ENCODE measurements at regions not wholly inside any gene's neighbourhood (a gene's known extent, or its start where the extent isn't known, plus 50 kb on each side); places are given as distances from the start of the nearest gene placed in this dataset.

DNA sequence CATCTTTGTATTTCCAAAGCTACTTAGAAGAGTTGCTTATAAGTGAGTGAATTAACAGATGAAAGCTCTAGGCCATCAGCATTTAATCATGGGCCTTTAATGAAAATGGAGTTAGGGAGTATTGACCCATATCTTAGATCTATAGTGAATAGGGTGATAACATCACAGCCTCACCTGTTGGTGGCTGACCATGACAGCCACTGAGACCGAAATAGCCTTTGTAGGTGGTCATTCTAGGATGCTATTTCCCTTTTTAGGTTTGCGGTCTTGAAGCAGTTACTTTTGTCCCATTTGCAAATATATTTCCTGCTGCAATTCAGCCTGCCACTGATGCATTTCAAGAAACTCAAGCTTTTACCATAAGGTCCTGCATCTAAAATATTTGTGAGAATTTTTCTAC lies 410.1 kb upstream of the LYPLAL1 start:
- no peak for DNase-seq (ENCODE audit: low read depth in 3 of 3)

DNA sequence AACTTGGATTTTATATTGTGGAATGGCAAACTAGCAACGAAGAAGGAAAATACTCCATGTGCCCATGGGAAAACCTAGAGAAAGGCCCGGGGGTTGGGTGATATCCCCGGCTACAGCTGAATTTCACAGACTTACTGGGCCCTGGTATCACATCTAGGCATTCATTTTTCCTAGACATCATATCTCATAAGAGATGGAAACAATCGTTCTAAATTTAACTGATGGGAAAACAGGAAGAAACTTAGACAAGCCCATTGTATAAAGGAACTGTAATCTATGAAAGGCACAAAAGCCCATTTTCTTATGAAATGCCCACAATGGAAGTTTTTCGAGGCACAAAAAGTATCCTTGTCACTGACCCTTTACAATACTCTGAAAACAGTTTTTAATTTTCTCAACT lies 407.9 kb upstream of the LYPLAL1 start:
- DNase-seq (ENCODE audit: low read depth in 3 of 3) = no peak

GRCh38 chr1:218771931-218772330 lies 401.7 kb upstream of the LYPLAL1 start:
- DNase-seq (ENCODE audit: low read depth in 3 of 3) = no peak

DNA sequence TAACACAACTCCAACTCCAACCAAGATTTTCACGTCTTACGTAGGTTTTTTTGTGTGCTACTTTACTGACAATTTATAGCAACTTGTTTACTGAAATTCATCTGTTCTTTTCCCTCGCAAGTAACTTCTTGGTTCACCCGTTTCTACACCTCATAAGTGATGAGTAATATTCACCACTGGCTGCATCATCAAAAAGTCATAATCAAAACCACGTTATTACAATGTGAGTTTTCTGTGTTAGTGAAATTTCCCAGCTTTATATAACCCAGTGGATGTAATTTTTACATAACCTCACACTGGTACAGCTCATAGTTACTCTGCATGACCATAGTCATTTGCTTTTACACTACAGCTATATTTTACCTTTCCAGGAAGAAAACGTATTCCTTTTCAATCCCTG lies 401.1 kb upstream of the LYPLAL1 start:
- DNase-seq (ENCODE audit: low read depth in 3 of 3) = no peak

DNA sequence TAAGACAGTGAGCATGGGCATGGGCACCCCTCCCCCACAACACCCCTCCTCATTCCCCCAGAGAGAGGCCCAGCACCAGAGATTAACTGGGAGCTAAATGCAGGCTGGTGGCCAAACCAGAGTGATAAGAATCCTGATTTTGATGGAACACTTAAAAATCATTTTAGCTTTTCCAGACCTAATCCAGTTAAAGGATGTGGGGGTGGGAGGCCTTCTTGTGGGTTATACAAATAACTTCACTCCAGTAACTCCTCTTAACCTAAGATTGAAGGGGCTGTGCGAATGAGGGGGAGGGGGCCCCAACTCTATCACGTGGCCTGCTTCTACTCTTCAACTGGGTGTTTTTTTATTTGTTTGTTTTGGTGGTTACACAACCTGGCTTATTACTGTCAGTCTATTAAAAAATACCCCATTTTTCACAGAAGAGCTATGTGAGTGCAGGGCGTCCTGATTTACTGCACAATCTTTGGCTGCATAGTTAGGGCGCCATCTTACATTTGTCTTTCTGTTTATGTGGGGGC lies 398.1 kb upstream of the LYPLAL1 start:
- DNase-seq (ENCODE audit: low read depth in 3 of 3) = no peak

DNA sequence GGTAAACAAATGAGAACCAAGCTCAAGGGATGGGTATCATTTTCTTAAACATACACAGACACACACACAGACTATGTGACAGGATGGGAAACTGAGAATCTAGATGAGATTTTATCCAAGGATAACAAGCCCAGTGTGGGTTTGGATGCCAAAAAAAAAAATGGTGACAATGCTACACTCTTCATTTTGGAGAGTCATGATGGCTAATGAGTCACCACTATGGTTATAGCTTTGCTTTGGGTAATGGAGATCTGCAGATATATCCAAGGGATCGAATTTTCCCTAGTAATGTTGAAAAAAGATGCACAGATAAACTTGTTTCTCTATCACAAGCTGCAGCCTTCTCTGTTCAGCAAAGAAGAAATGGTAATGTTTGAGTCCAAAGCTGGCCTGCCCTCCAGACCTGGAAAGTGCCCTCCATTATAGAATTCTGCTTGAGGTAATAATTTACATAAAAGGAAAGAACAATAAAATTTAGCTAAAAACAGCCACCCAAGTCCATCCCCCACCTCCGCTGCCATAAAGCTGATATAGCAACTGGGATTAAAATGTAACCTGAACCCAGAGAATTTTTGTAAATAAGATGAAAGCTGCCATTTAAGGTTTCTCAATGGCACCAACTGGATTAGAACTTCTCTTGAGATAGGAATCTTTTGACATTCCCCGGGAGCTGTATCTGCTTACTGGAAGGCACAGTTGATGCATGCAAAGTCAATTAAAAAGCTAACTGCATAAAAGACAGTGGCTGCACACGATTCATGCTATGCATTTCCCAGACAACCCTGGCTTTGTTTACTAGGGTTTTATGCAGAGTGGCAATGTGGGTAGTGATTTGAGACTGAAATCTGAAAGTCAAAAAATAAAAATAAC lies 395.2 kb upstream of the LYPLAL1 start:
- no peak for DNase-seq (ENCODE audit: low read depth in 3 of 3)

- DNase-seq (ENCODE audit: low read depth in 3 of 3) = no peak
Measured at GRCh38 chr1:218779341-218780100, 394.2 kb upstream of the LYPLAL1 start.

DNA sequence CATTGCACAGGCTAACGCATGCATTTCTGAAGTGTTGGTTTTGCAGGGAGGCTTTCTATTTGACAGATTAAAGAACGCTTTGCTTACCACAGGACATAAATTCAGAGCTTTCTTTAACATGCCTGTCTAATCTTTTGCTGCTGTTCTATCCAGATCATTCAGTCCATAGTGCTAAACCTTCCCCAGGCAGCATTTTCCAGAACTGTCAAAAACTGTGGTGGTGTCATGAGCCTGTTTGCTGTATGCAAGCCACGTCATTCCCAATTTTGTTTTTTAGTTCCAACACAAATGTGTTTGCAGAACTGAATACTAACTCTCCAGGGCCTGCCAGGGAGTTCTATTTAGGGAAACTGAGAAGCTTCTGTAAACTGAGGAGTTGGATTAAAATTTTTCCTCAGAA lies 390.5 kb upstream of the LYPLAL1 start:
- no peak for DNase-seq (ENCODE audit: low read depth in 3 of 3)

DNA sequence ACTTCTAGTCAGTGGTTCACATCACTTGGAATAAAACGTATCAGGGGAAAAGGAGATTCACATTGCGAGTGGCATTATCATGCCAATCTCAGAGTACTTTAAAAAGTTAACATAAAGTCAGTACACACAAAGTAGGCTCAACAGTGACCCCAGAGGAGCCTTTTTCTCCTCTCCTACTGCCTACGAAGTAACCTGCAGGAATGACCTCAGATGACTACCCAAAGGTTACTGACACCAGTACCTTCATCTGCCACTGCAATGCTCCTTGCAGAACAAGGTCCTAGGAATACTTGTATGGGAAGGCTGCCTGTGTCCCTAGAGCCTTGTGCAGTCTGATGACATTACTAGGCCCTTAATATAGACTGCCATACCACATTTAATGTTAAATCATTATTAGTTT lies 389.8 kb upstream of the LYPLAL1 start:
- DNase-seq (ENCODE audit: low read depth in 3 of 3) = no peak

GRCh38 chr1:218785928-218786327 lies 387.8 kb upstream of the LYPLAL1 start:
- DNase-seq (ENCODE audit: low read depth in 3 of 3) = no peak

GRCh38 chr1:218787826-218788225 lies 385.9 kb upstream of the LYPLAL1 start:
- no peak for DNase-seq (ENCODE audit: low read depth in 3 of 3)

DNA sequence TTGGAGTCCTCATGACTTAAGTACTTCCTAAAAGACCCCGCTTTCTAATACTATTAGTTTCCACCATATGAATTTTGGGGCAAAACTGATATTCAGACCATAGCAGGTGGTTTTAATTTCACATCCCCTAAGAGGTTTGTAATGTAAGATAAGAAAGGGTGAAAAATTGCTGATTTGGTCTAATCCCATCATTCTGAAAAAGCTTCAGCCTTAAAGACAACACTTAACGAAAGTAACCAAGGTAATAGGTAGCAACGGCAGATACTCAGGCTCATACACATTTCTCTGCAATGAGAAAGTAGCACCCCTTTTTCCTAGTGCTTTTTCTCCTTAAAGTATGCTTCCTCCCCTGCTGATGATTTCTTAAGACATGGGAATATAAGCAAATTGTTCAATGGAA lies 376.9 kb upstream of the LYPLAL1 start:
- no peak for DNase-seq (ENCODE audit: low read depth in 3 of 3)

DNA sequence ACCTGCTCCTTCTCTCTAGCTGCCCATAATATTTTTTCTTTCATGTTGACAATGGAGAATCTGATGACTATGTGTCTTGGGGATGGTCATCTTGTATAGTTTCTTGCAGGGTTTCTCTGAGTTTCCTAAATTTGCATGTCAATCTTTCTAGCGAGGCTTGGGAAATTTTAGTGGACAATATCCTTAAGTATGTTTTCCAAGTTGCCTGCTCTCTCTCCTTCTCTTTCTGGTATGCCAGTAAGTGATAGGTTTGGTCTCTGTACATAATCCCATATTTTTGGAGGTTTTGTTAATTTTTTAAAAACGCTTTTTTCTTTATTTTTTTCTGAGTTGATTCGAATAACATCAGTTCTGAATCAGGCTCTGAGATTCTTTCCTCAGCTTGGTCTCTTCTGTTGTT lies 370.9 kb upstream of the LYPLAL1 start:
- DNase-seq (ENCODE audit: low read depth in 3 of 3) = no peak

DNA sequence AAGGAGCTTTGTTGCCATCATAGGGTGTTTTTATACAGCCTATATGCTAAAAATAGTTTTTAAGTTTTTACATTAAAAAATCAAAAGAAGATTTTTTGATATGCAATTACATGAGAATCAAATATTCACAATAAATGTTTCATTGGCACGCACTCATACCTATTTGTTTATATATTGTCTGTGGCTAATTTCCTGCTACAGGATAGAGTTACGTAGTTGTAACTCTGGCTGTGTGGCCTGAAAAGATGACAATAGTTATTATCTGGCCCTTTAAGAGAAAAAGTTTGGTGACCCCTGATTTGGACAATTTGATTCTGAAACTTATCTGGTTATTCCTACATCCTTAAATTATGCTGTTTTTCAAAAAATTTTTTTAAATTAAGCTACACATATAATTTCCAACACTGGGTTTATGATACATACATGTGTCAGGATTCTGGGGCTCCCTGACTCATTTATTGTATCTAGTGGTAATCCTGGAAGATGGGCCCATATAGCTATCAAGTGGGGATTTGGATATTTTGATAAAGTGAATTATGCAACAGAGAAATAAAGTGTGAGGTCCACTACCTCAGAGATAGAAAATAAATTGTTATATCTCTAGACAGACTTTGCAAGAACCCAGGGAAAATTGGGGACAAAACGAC lies 370.2 kb upstream of the LYPLAL1 start:
- no peak for DNase-seq (ENCODE audit: low read depth in 3 of 3)

DNA sequence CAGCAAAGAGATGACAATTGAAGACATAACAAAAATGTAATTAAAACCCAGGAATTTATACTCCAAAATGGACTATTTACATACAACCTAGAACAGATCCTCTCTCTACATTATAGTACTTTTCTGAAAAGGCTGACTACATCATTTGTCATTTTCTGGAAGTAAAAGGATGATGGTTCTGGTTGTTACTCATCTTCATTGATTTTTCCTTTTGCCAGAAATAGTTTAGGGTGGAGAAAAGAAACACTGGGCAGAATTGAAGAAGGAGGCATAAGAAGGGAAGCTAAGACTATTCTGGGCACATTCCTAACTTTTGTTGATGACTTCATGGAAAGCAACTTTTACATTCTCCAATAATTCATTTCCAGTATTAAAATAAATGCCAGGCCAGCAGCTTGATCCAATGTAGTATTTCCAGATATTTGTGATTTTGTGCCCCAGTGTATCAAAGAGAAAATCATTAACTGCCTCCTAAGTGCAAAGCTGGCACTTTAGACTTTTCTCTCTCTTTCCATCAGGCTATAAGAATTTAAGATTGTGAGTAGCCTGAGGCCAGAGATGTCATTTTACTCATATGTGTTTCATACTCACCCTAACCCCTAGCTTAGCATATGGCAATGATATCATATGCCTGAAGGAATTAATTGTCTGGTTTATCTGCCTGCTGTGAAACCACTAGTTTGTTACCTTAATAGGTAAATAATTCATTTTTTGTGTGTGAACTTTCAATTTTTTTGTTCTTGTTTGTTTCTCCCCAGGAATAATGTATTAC lies 369.5 kb upstream of the LYPLAL1 start:
- no peak for DNase-seq (ENCODE audit: low read depth in 3 of 3)

GRCh38 chr1:218809061-218809460 lies 364.6 kb upstream of the LYPLAL1 start:
- no peak for DNase-seq (ENCODE audit: low read depth in 3 of 3)

GRCh38 chr1:218809625-218810024 lies 364.1 kb upstream of the LYPLAL1 start:
- no peak for DNase-seq (ENCODE audit: low read depth in 3 of 3)

DNA sequence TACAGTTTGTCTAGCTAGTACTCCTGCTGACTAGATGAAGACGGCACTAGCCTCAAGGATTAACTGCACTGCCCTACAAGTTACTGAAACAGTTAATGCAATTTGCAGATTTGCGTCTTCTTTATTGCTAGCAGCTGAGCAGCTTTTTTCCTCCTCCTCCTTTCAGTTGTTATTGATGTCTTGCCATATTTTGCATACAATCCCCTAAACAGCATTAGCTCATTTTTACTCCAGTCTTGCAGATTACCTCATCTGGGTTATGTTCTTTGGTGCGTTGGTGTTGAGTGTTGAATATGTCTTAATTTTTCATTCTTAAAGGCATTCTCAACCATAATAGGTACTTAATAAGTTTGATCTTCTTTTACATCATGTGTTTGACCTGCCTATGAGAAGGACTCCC lies 363.4 kb upstream of the LYPLAL1 start:
- no peak for DNase-seq (ENCODE audit: low read depth in 3 of 3)

GRCh38 chr1:218811497-218811896 lies 362.2 kb upstream of the LYPLAL1 start:
- DNase-seq (ENCODE audit: low read depth in 3 of 3) = no peak

DNA sequence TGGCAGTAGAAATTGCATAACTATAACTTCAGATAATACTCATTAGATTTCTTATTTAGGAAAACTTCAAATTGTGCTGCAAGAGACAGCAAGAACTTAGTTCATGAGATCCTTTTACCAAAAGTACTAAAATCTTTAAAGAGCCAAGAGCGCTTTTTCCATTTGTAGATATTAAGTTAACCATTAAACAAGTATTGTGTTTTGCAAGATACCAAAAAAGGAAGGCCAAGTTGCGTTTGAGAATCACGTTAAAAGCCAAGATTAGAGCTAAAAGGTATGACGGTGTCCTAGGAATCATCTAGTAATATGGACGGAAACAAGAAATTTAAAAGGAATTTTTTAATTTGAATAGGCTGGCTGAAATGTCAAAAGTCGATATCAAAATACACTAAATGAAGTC lies 361.3 kb upstream of the LYPLAL1 start:
- DNase-seq (ENCODE audit: low read depth in 3 of 3) = no peak

- no peak for DNase-seq (ENCODE audit: low read depth in 3 of 3)
Measured at GRCh38 chr1:218813237-218813636, 360.4 kb upstream of the LYPLAL1 start.

DNA sequence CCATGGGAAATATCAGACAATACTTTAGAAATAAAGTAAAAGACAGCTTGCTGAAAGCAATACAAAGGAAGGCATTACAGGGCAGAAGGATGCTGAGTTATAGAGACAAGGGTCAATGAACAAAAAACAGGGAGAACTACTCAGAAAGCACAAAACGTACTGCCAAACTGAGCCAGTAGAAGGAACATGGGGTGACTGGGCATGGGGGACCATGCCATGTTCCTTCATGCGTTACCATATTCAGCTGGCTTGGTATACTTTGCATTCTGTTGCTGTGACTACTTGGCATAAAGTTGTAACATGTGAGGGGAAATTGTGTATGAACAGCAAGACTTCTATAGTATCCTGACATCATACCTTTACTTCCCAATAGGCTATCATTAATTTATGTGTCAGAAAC lies 358.6 kb upstream of the LYPLAL1 start:
- DNase-seq (ENCODE audit: low read depth in 3 of 3) = no peak

Measured in stimulated activated CD4-positive, alpha-beta T cell treated with anti-CD3 and anti-CD28 coated beads, TNF-alpha, amount 100 ng/mL, for 4 hours (primary cell).